HG03439 (cell line): ENCODE measurements at regions not wholly inside any gene's neighbourhood (a gene's known extent, or its start where the extent isn't known, plus 50 kb on each side); places are given as distances from the start of the nearest gene placed in this dataset.

ENCODE experiments used
- ATAC-seq: cut with Tn5 transposase; IDR thresholded peaks from one replicate; pipeline ENCODE4 v1.9.1; 2021; ENCODE audit warnings: mild to moderate bottlenecking, moderate library complexity; ENCODE audit not compliant: unreplicated experiment

- ATAC-seq, result no peak
These were observed 82.3 kb upstream of the EDNRA start for GRCh38 chr4:147398556-147398955.

GRCh38 chr4:147400721-147401120 lies 80.2 kb upstream of the EDNRA start:
- ATAC-seq, result no peak

- no peak for ATAC-seq
These were observed 79.7 kb upstream of the EDNRA start for GRCh38 chr4:147401221-147401620.

GRCh38 chr4:147407261-147408045 lies 73.4 kb upstream of the EDNRA start:
- ATAC-seq, result no peak

GRCh38 chr4:147408189-147408588 lies 72.7 kb upstream of the EDNRA start:
- no peak for ATAC-seq

- ATAC-seq, result no peak
These were observed 71.5 kb upstream of the EDNRA start for GRCh38 chr4:147409350-147409749.

- no peak for ATAC-seq
These were observed 62.7 kb upstream of the EDNRA start for GRCh38 chr4:147418226-147418625.

- no peak for ATAC-seq
These were observed 59.4 kb upstream of the EDNRA start for GRCh38 chr4:147421456-147421855.

GRCh38 chr4:147423229-147423628 lies 57.7 kb upstream of the EDNRA start:
- ATAC-seq, result no peak

GRCh38 chr4:147425019-147425418 lies 55.9 kb upstream of the EDNRA start:
- ATAC-seq, result no peak

- no peak for ATAC-seq
These were observed 52.3 kb upstream of the EDNRA start for GRCh38 chr4:147428583-147428982.

- no peak for ATAC-seq
These were observed 50.8 kb upstream of the EDNRA start for GRCh38 chr4:147430111-147430510.
